ENCODE measurements at regions not wholly inside any gene's neighbourhood (a gene's known extent, or its start where the extent isn't known, plus 50 kb on each side); places are given as distances from the start of the nearest gene placed in this dataset.

DNA sequence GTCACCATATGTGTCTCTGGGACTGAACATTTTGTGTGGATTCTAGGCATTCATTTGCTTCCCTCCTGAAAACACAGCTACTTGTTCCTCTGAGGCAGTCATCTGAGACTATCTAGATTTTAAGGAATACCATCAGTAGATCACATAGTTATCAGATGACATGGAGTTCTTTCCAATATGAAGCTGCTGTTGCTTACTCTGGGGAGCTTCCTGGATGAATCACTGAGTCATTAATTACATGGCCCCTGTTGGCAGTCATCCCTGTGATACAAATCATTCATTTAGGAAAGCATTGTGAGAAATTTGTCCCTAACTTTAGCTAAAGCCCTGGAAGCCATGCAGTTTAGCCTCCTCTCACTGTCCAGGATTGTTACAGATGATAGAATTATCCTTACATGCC, 98.2 kb upstream of the ARSJ start:
- TF ChIP-seq ZNF274 (IDR thresholded peaks at IDR 0.05; ENCODE audit: low read depth, low read length): no peak
- TF ChIP-seq YY1 (IDR thresholded peaks at IDR 0.05; ENCODE audit: insufficient read depth, insufficient read length): no peak
- TF ChIP-seq SUZ12 (IDR thresholded peaks at IDR 0.05; ENCODE audit: extremely low read depth, insufficient read depth, insufficient read length): no peak
